AG04449 (cell line): ENCODE measurements at regions not wholly inside any gene's neighbourhood (a gene's known extent, or its start where the extent isn't known, plus 50 kb on each side); places are given as distances from the start of the nearest gene placed in this dataset.

Source experiments
- CTCF ChIA-PET: fragments of 350-600 bp; formaldehyde crosslinking; extraction: SDS; loops from one replicate; lab custom pipeline; 2021; ENCODE audit warnings: antibody characterized with exemption; lab: Yijun Ruan, JAX
- POLR2A ChIA-PET: fragments of 400-600, 350-600 bp; formaldehyde crosslinking; extraction: SDS; loops from one replicate; lab custom pipeline; 2020; ENCODE audit warnings: antibody characterized with exemption, inconsistent platforms; lab: Yijun Ruan, JAX
- DNase-seq: peaks from one replicate; pipeline ENCODE4 v3.0.0-alpha.2; 2010; ENCODE audit warnings: low read depth, low spot score
- H3K4me3 ChIP-seq: 2 replicates; pipeline ENCODE4 v1.5.1; 2011; ENCODE audit warnings: low read depth, mild to moderate bottlenecking, control low read depth, low read length
- CTCF ChIP-seq: IDR thresholded peaks from one replicate; pipeline ENCODE4 v1.5.1; 2011; ENCODE audit warnings: mild to moderate bottlenecking, moderate library complexity, low read length, control low read depth, inconsistent platforms; ENCODE audit not compliant: insufficient read depth; ENCODE audit errors: missing control alignments

- H3K4me3 ChIP-seq, result no peak overlapping the region
- DNase-seq, result no peak
- POLR2A ChIA-PET, result interaction anchor here (1.0 kb wide), 1 partner anchor 10 kb away, joined by 6 read pairs; no protein-coding TSS in a partner anchor
- CTCF ChIA-PET, result interaction anchor here (0.6 to 4.9 kb wide), 27 partner anchors 9 to 964 kb away, joined by 3 to 34 read pairs (median 5); partner anchors contain the start of gene HS3ST3B1
- no peak for TF ChIP-seq CTCF
These were observed 264.6 kb downstream of the HS3ST3A1 start for GRCh38 chr17:13337151-13337550.

- TF ChIP-seq CTCF, result no peak
- ChIA-PET CTCF (interaction anchor here (0.7 to 4.9 kb wide), 6 partner anchors 21 to 966 kb away, joined by 3 to 26 read pairs (median 3); partner anchors contain the start of gene HS3ST3B1), POLR2A (no interaction called here)
- DNase-seq, result no peak
- H3K4me3 ChIP-seq, result no peak overlapping the region
These were observed 267.4 kb downstream of the HS3ST3A1 start for GRCh38 chr17:13334374-13334773.

GRCh38 chr17:13333661-13334060 is 268.1 kb downstream of the HS3ST3A1 start:
- ChIA-PET CTCF (interaction anchor here (0.7 to 4.9 kb wide), 4 partner anchors 20 to 303 kb away, joined by 3 to 26 read pairs (median 3); no protein-coding TSS in a partner anchor), POLR2A (no interaction called here)
- H3K4me3 ChIP-seq, result no peak overlapping the region
- no peak for TF ChIP-seq CTCF
- DNase-seq, result no peak

- H3K4me3 ChIP-seq, result no peak overlapping the region
- no peak for TF ChIP-seq CTCF
- DNase-seq, result no peak
- ChIA-PET POLR2A (no interaction called here), CTCF (no interaction called here)
These were observed 269.5 kb downstream of the HS3ST3A1 start for GRCh38 chr17:13332207-13332606.

GRCh38 chr17:13329421-13329820 is 272.3 kb downstream of the HS3ST3A1 start:
- no peak for TF ChIP-seq CTCF
- H3K4me3 ChIP-seq, result no peak overlapping the region
- no peak for DNase-seq
- ChIA-PET CTCF (no interaction called here), POLR2A (no interaction called here)

GRCh38 chr17:13323990-13324389 is 277.7 kb downstream of the HS3ST3A1 start:
- no peak for DNase-seq
- CTCF ChIA-PET, result interaction anchor here (1.2 kb wide), 1 partner anchor 294 kb away, joined by 3 read pairs; no protein-coding TSS in a partner anchor
- H3K4me3 ChIP-seq, result no peak overlapping the region
- POLR2A ChIA-PET, result no interaction called here
- TF ChIP-seq CTCF, result no peak
